ACC112 (cell line): ENCODE measurements at regions not wholly inside any gene's neighbourhood (a gene's known extent, or its start where the extent isn't known, plus 50 kb on each side); places are given as distances from the start of the nearest gene placed in this dataset.
A peak's percentile ranks its signal among the peaks of the same experiment; 100 is the strongest.

Source experiments
- H2AFZ ChIP-seq: fragments of 200-600 bp; sonication (generic); one replicate; pipeline ENCODE4 v1.6.0; 2017; ENCODE audit warnings: antibody characterized with exemption, low read length; ENCODE audit not compliant: unreplicated experiment
- H3K27ac ChIP-seq: fragments of 200-600 bp; sonication (generic); 2 replicates; pipeline ENCODE4 v1.5.1; 2014; ENCODE audit warnings: low read depth, mild to moderate bottlenecking, antibody characterized with exemption, low read length, moderate library complexity
- H3K27me3 ChIP-seq: fragments of 200-600 bp; sonication (generic); 2 replicates; pipeline ENCODE4 v1.6.1; 2014; ENCODE audit warnings: mild to moderate bottlenecking, antibody characterized with exemption, low read length, moderate library complexity, mixed read lengths; ENCODE audit not compliant: insufficient read depth
- H3K36me3 ChIP-seq: fragments of 200-600 bp; sonication (generic); 2 replicates; pipeline ENCODE4 v1.6.1; 2016; ENCODE audit warnings: mild to moderate bottlenecking, antibody characterized with exemption, low read length, moderate library complexity, mixed read lengths; ENCODE audit not compliant: insufficient read depth
- H3K4me1 ChIP-seq: fragments of 200-600 bp; sonication (generic); one replicate; pipeline ENCODE4 v1.6.1; 2016; ENCODE audit warnings: low read length, mixed read lengths; ENCODE audit not compliant: insufficient read depth, unreplicated experiment, control insufficient read depth
- H3K4me3 ChIP-seq: fragments of 200-600 bp; sonication (generic); 2 replicates; pipeline ENCODE4 v1.5.1; 2014; ENCODE audit warnings: mild to moderate bottlenecking, low read depth, low read length
- H3K79me2 ChIP-seq: fragments of 200-600 bp; sonication (generic); one replicate; pipeline ENCODE4 v1.6.0; 2016; ENCODE audit warnings: low read length; ENCODE audit not compliant: control insufficient read depth, unreplicated experiment, insufficient read depth

GRCh38 chr6:132174919-132175318 is 223.7 kb upstream of the CCN2 start:
- Histone ChIP-seq H3K4me1 (no peaks in the 10 kb centered on the region), H3K27me3 (no peaks in the 10 kb centered on the region), H3K27ac (no peak overlapping the region), H3K79me2 (no peaks in the 10 kb centered on the region), H2AFZ (no peak overlapping the region), H3K36me3 (no peaks in the 10 kb centered on the region), H3K4me3 (no peak overlapping the region)

GRCh38 chr6:132168961-132169360 is 217.8 kb upstream of the CCN2 start:
- Histone ChIP-seq H3K27me3 (no peaks in the 10 kb centered on the region), H3K27ac (no peak overlapping the region), H2AFZ (peak overlapping the region; percentile 97), H3K36me3 (no peaks in the 10 kb centered on the region), H3K79me2 (no peaks in the 10 kb centered on the region), H3K4me1 (peaks cover 14% of the 10 kb centered on the region), H3K4me3 (no peak overlapping the region)

- peaks cover 14% of the 10 kb centered on the region for H3K4me1 ChIP-seq
- peak overlapping the region; percentile 38 for H3K27ac ChIP-seq
- H3K27me3 ChIP-seq = no peaks in the 10 kb centered on the region
- peak overlapping the region; percentile 97 for H2AFZ ChIP-seq
- H3K4me3 ChIP-seq = peak overlapping the region; percentile 52; the same call in 1 of the 2 replicates
- H3K79me2 ChIP-seq = no peaks in the 10 kb centered on the region
- no peaks in the 10 kb centered on the region for H3K36me3 ChIP-seq
Measured at GRCh38 chr6:132167929-132168892, 217.0 kb upstream of the CCN2 start.

GRCh38 chr6:132166526-132167051 is 215.4 kb upstream of the CCN2 start:
- H3K27me3 ChIP-seq = no peaks in the 10 kb centered on the region
- H2AFZ ChIP-seq = no peak overlapping the region
- H3K4me1 ChIP-seq = peaks cover 14% of the 10 kb centered on the region
- no peak overlapping the region for H3K27ac ChIP-seq
- H3K36me3 ChIP-seq = no peaks in the 10 kb centered on the region
- H3K4me3 ChIP-seq = no peak overlapping the region
- no peaks in the 10 kb centered on the region for H3K79me2 ChIP-seq

GRCh38 chr6:132165677-132166076 is 214.5 kb upstream of the CCN2 start:
- Histone ChIP-seq H3K27ac (no peak overlapping the region), H2AFZ (no peak overlapping the region), H3K36me3 (no peaks in the 10 kb centered on the region), H3K4me1 (peaks cover 14% of the 10 kb centered on the region), H3K27me3 (no peaks in the 10 kb centered on the region), H3K4me3 (no peak overlapping the region), H3K79me2 (no peaks in the 10 kb centered on the region)

GRCh38 chr6:132161283-132161682 is 210.1 kb upstream of the CCN2 start:
- Histone ChIP-seq H3K36me3 (no peaks in the 10 kb centered on the region), H3K27ac (no peak overlapping the region), H2AFZ (no peak overlapping the region), H3K4me3 (no peak overlapping the region), H3K79me2 (no peaks in the 10 kb centered on the region), H3K27me3 (no peaks in the 10 kb centered on the region), H3K4me1 (no peaks in the 10 kb centered on the region)

GRCh38 chr6:132153221-132153898 is 202.2 kb upstream of the CCN2 start:
- peak overlapping the region; percentile 96 for H2AFZ ChIP-seq
- no peaks in the 10 kb centered on the region for H3K27me3 ChIP-seq
- H3K36me3 ChIP-seq = no peaks in the 10 kb centered on the region
- peaks cover 11% of the 10 kb centered on the region for H3K4me1 ChIP-seq
- H3K4me3 ChIP-seq = peak overlapping the region; percentile 58
- peak overlapping the region; percentile 39 for H3K27ac ChIP-seq
- no peaks in the 10 kb centered on the region for H3K79me2 ChIP-seq

- H3K4me3 ChIP-seq = no peak overlapping the region
Measured at GRCh38 chr6:132147530-132148011, 196.4 kb upstream of the CCN2 start.

GRCh38 chr6:132144456-132144855 is 193.3 kb upstream of the CCN2 start:
- Histone ChIP-seq H3K27me3 (no peaks in the 10 kb centered on the region), H3K4me3 (no peak overlapping the region)

More at GRCh38 chr6:132147530-132148011, 196.4 kb upstream of the CCN2 start:
- no peak overlapping the region for H2AFZ ChIP-seq
- H3K79me2 ChIP-seq = no peaks in the 10 kb centered on the region
- H3K36me3 ChIP-seq = no peaks in the 10 kb centered on the region
- no peaks in the 10 kb centered on the region for H3K4me1 ChIP-seq
- no peaks in the 10 kb centered on the region for H3K27me3 ChIP-seq
- H3K27ac ChIP-seq = no peak overlapping the region

GRCh38 chr6:132143258-132143657 is 192.1 kb upstream of the CCN2 start:
- H2AFZ ChIP-seq = no peak overlapping the region
- H3K36me3 ChIP-seq = no peaks in the 10 kb centered on the region
- H3K27ac ChIP-seq = no peak overlapping the region
- H3K4me1 ChIP-seq = no peaks in the 10 kb centered on the region
- no peak overlapping the region for H3K4me3 ChIP-seq
- H3K27me3 ChIP-seq = no peaks in the 10 kb centered on the region
- H3K79me2 ChIP-seq = no peaks in the 10 kb centered on the region

More at GRCh38 chr6:132144456-132144855, 193.3 kb upstream of the CCN2 start:
- Histone ChIP-seq H2AFZ (no peak overlapping the region), H3K27ac (no peak overlapping the region), H3K4me1 (no peaks in the 10 kb centered on the region), H3K79me2 (no peaks in the 10 kb centered on the region), H3K36me3 (no peaks in the 10 kb centered on the region)
